ENCODE measurements at regions not wholly inside any gene's neighbourhood (a gene's known extent, or its start where the extent isn't known, plus 50 kb on each side); places are given as distances from the start of the nearest gene placed in this dataset.

DNA sequence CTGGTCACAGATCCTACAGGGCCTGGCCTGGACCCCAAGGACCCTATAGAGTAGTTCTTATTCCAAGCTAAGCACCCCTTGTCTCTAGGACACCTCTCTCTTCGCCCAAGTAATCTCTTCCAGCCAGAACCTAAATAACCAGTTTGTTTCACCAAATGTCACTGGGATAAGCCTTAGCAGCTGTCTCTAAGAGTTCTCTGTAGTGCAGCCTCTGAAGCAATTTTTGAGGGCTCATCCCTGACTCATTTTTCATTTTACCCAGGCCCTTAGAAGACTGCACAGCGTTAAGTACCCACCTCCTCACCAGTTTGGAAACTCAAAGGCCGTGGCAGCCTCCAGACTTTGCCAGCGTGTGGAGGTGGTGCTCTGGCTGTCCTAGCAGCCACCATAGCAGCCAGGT is 290.1 kb upstream of the SIX2 start:
- TF ChIP-seq, protein P1, sequence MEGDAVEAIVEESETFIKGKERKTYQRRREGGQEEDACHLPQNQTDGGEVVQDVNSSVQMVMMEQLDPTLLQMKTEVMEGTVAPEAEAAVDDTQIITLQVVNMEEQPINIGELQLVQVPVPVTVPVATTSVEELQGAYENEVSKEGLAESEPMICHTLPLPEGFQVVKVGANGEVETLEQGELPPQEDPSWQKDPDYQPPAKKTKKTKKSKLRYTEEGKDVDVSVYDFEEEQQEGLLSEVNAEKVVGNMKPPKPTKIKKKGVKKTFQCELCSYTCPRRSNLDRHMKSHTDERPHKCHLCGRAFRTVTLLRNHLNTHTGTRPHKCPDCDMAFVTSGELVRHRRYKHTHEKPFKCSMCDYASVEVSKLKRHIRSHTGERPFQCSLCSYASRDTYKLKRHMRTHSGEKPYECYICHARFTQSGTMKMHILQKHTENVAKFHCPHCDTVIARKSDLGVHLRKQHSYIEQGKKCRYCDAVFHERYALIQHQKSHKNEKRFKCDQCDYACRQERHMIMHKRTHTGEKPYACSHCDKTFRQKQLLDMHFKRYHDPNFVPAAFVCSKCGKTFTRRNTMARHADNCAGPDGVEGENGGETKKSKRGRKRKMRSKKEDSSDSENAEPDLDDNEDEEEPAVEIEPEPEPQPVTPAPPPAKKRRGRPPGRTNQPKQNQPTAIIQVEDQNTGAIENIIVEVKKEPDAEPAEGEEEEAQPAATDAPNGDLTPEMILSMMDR (IDR thresholded peaks at IDR 0.05) = no peak
- no peak for TF ChIP-seq POLR2A (IDR thresholded peaks at IDR 0.05)

Data from body of pancreas (tissue), 4 donors.